ENCODE measurements at regions not wholly inside any gene's neighbourhood (a gene's known extent, or its start where the extent isn't known, plus 50 kb on each side); places are given as distances from the start of the nearest gene placed in this dataset.

DNA sequence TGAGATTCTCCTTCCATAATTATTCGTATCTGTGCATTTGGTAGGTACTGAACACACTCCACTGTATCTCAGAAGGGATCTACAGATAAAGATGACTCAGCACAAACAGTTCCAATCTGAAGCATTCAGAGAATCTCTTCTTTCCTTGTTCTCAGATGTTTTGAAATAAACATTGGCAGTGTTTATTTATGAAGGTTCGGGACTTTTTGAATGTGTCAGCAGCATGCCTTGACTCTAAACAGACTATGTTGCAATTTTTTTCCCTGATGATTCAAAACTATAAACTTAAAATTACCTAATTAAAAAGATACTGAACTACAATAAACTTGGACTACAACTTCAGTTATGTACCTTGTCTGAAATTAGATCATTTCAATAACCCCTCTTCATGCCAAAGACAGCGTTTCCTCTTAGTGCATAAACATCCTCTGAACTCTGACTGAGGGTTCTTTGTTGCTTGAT lies 612.9 kb upstream of the TBL1XR1 start:
- TF ChIP-seq CTCF (IDR thresholded peaks at IDR 0.05) = no peak
- ATAC-seq (ENCODE audit: low FRiP score) (peak; percentile 84), DNase-seq (ENCODE audit: low spot score) (no peak)

GRCh38 chr3:177811112-177811511 lies 613.8 kb upstream of the TBL1XR1 start:
- ATAC-seq (ENCODE audit: low FRiP score) = no peak
- TF ChIP-seq CTCF (IDR thresholded peaks at IDR 0.05) = no peak
- DNase-seq (ENCODE audit: low spot score) = no peak

DNA sequence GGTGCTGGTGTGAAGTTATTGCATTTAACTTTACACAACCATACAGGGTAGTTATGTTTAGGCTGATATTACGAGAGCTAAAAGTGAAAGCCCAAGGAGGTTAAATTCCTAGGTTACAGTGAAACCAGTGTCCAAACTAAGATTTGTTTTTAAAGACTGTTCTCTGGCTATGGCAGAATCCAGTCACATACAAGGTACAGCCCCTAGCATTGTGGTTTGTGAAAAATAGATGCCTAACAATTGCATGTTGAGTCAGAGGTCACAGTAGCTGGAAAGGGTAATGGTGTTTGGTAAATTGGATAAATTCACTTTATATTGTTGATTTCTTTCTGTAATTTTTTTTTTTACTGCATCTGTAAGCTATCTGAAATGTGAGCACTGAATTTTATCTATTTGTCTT lies 614.6 kb upstream of the TBL1XR1 start:
- DNase-seq (ENCODE audit: low spot score) (no peak), ATAC-seq (ENCODE audit: low FRiP score) (no peak)
- TF ChIP-seq CTCF (IDR thresholded peaks at IDR 0.05) = no peak

GRCh38 chr3:177812492-177812891 lies 615.2 kb upstream of the TBL1XR1 start:
- ATAC-seq (ENCODE audit: low FRiP score) = no peak
- no peak for DNase-seq (ENCODE audit: low spot score)
- TF ChIP-seq CTCF (IDR thresholded peaks at IDR 0.05) = no peak

DNA sequence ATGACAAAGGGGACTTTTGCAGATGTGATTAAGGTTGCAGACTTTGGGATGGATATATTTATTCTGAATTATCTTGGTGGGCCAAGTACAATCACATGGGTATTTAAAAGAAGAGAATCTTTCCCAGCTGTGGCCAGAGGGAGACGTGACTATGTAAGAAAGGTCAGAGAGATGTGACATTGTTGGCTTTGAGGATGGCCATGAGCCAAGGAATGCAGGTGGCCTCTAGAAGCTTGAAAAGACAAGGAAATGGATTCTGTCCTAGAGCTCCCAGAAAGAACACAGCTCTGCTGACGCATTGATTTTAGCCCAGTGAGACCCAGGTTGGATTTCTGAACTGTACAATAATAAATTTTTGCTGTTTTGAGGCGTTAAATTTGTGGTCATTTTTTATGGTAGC lies 616.0 kb upstream of the TBL1XR1 start:
- no peak for TF ChIP-seq CTCF (IDR thresholded peaks at IDR 0.05)
- DNase-seq (ENCODE audit: low spot score) (no peak), ATAC-seq (ENCODE audit: low FRiP score) (no peak)

DNA sequence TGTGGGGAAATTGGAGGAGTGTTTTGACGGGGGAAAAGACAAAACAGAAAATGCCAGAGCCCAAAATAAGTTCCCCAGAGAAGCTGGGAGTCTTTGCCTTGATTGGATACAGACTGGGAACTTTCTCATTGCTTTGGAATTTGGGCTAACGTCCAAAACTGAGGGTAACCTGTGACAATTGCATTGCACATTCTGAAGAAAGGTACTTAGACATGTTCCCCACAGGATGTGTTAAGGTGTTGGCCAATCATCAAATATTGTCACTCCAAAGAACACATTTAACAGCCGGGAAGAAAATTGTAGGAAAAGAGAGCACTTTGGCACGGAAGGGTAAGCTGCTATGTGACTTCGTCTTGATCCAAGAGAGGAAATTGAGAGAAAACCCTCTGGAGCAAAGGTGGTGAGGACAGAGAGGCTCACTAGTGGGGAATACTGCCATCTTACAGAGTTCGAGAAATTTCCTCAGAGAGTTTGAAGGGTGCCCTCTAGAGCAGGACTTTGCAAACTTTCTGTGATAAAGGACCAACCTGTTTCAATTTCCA lies 619.5 kb upstream of the TBL1XR1 start:
- DNase-seq (ENCODE audit: low spot score) (no peak), ATAC-seq (ENCODE audit: low FRiP score) (peak; percentile 67)
- no peak for TF ChIP-seq CTCF (IDR thresholded peaks at IDR 0.05)

GRCh38 chr3:177817751-177818150 lies 620.5 kb upstream of the TBL1XR1 start:
- DNase-seq (ENCODE audit: low spot score) (no peak), ATAC-seq (ENCODE audit: low FRiP score) (no peak)
- no peak for TF ChIP-seq CTCF (IDR thresholded peaks at IDR 0.05)

Data from omental fat pad (tissue), 3 donors.